WERI-Rb-1 (cell line): ENCODE measurements at regions not wholly inside any gene's neighbourhood (a gene's known extent, or its start where the extent isn't known, plus 50 kb on each side); places are given as distances from the start of the nearest gene placed in this dataset.
"Not testable (repeated sequence)": the region's sequence is repeated elsewhere in the genome, so short reads cannot be mapped to it uniquely, and the experiment has no call there.

Experiments used
- DNase-seq: peaks from one replicate; pipeline ENCODE4 v3.0.0-alpha.2; 2020
- H3K27ac ChIP-seq: fragments of 250-450 bp; sonication (Bioruptor Pico); 2 replicates; pipeline ENCODE4 v1.5.1; 2020; ENCODE audit warnings: mild to moderate bottlenecking, moderate library complexity
- H3K27me3 ChIP-seq: fragments of 250-450 bp; sonication (Bioruptor Pico); 2 replicates; pipeline ENCODE4 v1.5.1; 2021; ENCODE audit warnings: mild to moderate bottlenecking, low read depth, moderate library complexity; ENCODE audit not compliant: insufficient read depth, severe bottlenecking
- H3K36me3 ChIP-seq: fragments of 250-450 bp; sonication (Bioruptor Pico); 2 replicates; pipeline ENCODE4 v1.5.1; 2020; ENCODE audit warnings: mild to moderate bottlenecking, moderate library complexity
- H3K4me3 ChIP-seq: 2 replicates; pipeline ENCODE4 v1.5.1; 2011; ENCODE audit warnings: low read depth, mild to moderate bottlenecking, control low read depth, low read length
- H3K9me3 ChIP-seq: fragments of 250-450 bp; sonication (Bioruptor Pico); 2 replicates; pipeline ENCODE4 v1.5.1; 2021; ENCODE audit warnings: mild to moderate bottlenecking, moderate library complexity; ENCODE audit not compliant: severe bottlenecking
- TF ChIP-seq, protein P1 (sequence below): IDR thresholded peaks from 2 replicates; pipeline ENCODE4 v1.5.1; 2011; ENCODE audit warnings: low read depth, mild to moderate bottlenecking, control low read depth, inconsistent platforms, low read length

DNA sequence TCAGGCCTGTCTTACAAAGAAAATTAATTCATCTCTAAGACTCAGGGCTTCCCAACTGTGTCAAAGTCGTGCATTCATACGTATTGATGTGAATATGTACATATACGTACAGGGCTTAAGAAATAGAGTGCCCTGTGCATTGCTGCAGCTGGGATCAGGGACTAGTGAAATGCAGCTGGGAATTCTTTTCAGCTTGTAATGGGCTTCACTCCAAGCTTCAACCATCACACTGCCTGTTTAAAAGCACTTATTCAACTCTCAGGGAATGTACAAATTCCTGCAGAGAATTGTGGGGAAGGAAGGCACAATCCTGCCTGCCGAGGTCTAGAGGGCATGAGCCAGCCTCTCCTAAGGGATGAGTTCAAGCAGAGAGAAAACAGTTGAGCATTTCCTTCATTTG, 59.6 kb upstream of the MAN2A1 start:
- Histone ChIP-seq H3K4me3 (no peak overlapping the region), H3K27ac (no peak overlapping the region), H3K9me3 (no peaks in the 10 kb centered on the region), H3K36me3 (no peaks in the 10 kb centered on the region), H3K27me3 (no peaks in the 10 kb centered on the region)
- TF ChIP-seq, protein P1, sequence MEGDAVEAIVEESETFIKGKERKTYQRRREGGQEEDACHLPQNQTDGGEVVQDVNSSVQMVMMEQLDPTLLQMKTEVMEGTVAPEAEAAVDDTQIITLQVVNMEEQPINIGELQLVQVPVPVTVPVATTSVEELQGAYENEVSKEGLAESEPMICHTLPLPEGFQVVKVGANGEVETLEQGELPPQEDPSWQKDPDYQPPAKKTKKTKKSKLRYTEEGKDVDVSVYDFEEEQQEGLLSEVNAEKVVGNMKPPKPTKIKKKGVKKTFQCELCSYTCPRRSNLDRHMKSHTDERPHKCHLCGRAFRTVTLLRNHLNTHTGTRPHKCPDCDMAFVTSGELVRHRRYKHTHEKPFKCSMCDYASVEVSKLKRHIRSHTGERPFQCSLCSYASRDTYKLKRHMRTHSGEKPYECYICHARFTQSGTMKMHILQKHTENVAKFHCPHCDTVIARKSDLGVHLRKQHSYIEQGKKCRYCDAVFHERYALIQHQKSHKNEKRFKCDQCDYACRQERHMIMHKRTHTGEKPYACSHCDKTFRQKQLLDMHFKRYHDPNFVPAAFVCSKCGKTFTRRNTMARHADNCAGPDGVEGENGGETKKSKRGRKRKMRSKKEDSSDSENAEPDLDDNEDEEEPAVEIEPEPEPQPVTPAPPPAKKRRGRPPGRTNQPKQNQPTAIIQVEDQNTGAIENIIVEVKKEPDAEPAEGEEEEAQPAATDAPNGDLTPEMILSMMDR, result no peak
- DNase-seq, result no peak

DNA sequence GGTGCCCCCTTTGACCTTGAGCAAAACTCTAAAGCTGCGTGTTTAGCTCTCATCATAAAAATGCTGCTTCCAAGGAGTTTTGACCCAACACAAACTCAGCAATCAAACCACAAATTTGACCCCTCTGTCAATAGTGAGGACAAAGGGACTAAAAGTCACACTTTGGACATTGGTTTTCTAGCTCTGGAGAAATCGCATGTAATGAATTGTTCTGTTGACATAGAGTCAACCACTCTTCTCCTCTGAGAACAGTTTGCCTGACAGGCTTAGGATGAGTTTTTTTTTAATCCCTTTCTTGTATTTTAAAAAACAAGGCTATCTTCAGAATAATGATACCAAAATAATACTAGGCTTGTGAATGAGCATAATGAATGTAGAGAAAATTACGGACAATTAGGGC, 61.1 kb upstream of the MAN2A1 start:
- Histone ChIP-seq H3K27me3 (no peaks in the 10 kb centered on the region), H3K27ac (no peak overlapping the region), H3K36me3 (no peaks in the 10 kb centered on the region), H3K4me3 (no peak overlapping the region), H3K9me3 (no peaks in the 10 kb centered on the region)
- no peak for DNase-seq
- TF ChIP-seq, protein P1, result no peak

DNA sequence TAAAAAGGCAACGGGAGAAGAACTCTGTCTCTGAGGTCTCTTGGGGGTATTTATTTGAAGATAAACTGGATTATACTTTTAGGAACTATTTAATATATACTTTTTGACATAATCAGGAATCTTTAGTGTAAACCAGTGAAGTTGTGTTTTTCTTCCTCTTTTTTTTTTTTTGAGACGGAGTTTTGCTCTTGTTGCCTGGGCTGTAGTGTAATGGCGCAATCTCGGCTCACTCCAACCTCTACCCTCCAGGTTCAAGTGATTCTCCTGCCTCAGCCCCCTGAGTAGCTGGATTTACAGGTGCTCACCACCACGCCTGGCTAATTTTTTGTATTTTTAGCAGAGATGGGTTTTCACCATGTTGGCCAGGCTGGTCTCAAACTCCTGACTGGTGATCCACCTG, 68.5 kb upstream of the MAN2A1 start:
- not testable (repeated sequence) for H3K27ac ChIP-seq, H3K9me3 ChIP-seq, DNase-seq, H3K4me3 ChIP-seq, H3K36me3 ChIP-seq, H3K27me3 ChIP-seq

DNA sequence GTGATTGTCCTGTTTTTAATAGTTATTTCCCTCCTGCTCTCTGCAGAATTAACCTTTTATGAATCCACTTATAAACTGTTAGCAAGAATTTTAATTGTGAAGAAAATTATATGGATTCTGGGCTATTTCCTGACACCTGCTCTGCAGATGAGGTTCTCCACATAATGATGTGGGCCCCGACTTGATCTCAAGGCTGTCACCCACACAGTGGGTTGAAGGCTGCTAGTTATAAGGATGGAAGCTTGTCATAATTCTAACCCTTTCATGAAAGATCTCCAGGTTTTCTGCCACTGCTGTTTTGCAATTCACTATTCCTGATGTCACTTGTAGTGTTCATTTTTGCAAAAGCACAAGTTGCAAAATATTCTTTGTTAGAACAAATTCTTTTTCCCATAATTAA, 69.1 kb upstream of the MAN2A1 start:
- DNase-seq, result no peak
- H3K4me3 ChIP-seq, result no peak overlapping the region

DNA sequence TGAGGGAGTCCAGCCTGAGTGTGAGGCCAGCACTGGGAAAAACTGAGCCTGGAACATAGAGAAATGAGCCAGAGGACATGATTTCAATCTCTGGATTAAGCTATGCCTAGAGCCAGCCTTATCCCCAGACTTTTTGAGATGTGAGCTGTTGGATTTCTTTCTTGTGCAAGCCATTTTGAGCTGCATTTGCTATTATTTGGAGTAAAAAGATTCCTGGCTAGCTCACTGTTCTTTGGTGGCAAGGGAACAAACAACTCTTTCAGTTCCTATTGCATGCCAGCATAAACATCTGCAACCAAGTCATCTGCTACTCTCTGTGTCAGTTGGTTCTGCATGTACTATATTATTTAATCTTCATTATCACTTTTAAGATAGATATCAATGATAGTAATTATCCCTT, 70.1 kb upstream of the MAN2A1 start:
- H3K9me3 ChIP-seq, result peaks cover 2% of the 10 kb centered on the region
- no peaks in the 10 kb centered on the region for H3K27me3 ChIP-seq
- H3K36me3 ChIP-seq, result no peaks in the 10 kb centered on the region
- DNase-seq, result no peak
- H3K27ac ChIP-seq, result no peak overlapping the region
- H3K4me3 ChIP-seq, result no peak overlapping the region
- TF ChIP-seq, protein P1, result no peak

More for the DNA sequence above, 69.1 kb upstream of the MAN2A1 start:
- H3K9me3 ChIP-seq, result peaks cover 2% of the 10 kb centered on the region
- TF ChIP-seq, protein P1, result no peak
- H3K27me3 ChIP-seq, result no peaks in the 10 kb centered on the region
- H3K36me3 ChIP-seq, result no peaks in the 10 kb centered on the region
- no peak overlapping the region for H3K27ac ChIP-seq

DNA sequence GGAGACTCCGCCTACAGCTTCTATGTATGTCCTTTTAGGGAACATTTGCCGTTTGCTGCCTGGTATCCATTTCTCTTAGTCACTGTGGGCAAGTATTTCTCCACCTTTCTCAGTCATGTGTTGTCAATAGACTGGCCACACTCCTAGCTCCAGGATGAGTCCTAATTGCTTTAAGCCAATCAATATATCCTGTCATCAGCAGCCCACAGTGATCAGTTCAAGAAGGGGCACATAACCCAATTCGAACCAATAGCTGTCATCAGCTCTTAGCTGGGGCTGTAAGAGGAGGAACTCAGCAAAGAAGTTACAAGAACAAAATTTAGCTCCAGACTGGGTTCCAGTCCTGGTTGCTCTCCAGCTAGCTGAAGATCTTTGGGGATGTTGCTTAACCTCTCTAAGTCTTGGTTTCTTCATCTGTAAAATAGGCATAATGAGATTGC, 70.7 kb upstream of the MAN2A1 start:
- Histone ChIP-seq H3K4me3 (no peak overlapping the region), H3K36me3 (no peaks in the 10 kb centered on the region), H3K27me3 (no peaks in the 10 kb centered on the region), H3K27ac (no peak overlapping the region), H3K9me3 (peaks cover 2% of the 10 kb centered on the region)
- DNase-seq, result no peak
- TF ChIP-seq, protein P1, result no peak
